Upper lobe of left lung (tissue), 4 donors: ENCODE measurements at regions not wholly inside any gene's neighbourhood (a gene's known extent, or its start where the extent isn't known, plus 50 kb on each side); places are given as distances from the start of the nearest gene placed in this dataset.

ENCODE experiments used
- CTCF ChIP-seq, 6 experiments: fragments of 450-650 bp in 4 of 6; fragments of 200-600 bp in 2 of 6; sonication (generic) in 2 of 6; IDR thresholded peaks; one replicate each; pipeline ENCODE4 v1.5.1; 2016 to 2019; ENCODE audit warnings: antibody characterized with exemption in 6 of 6
- POLR2A ChIP-seq, 4 donors: fragments of 450-650 bp; IDR thresholded peaks; one replicate each; pipeline ENCODE4 v1.5.1; 2016 to 2017; ENCODE audit warnings: antibody characterized with exemption in 4 of 4, mild to moderate bottlenecking in 2 of 4
- POLR2AphosphoS5 ChIP-seq, 2 donors: sonication (generic); formaldehyde crosslinking; IDR thresholded peaks; one replicate each; pipeline ENCODE4 v1.5.1; 2017; ENCODE audit warnings: antibody characterized with exemption in 2 of 2

- TF ChIP-seq CTCF (IDR thresholded peaks at IDR 0.05), result no peak
- TF ChIP-seq POLR2A (IDR thresholded peaks at IDR 0.05), result no peak
- no peak for TF ChIP-seq POLR2AphosphoS5 (IDR thresholded peaks at IDR 0.05)
Measured at GRCh38 chr18:65214456-65214855, 536.4 kb upstream of the CDH7 start.
